ENCODE measurements at regions not wholly inside any gene's neighbourhood (a gene's known extent, or its start where the extent isn't known, plus 50 kb on each side); places are given as distances from the start of the nearest gene placed in this dataset.

GRCh38 chr2:208573569-208573968 is 167.0 kb downstream of the PTH2R start:
- in situ Hi-C loops (cut with MboI; ENCODE audit: low sequenced_read_pairs, unreplicated experiment): no loop called here
- no peak for DNase-seq (ENCODE audit: low spot score)
- TF ChIP-seq, protein P1, sequence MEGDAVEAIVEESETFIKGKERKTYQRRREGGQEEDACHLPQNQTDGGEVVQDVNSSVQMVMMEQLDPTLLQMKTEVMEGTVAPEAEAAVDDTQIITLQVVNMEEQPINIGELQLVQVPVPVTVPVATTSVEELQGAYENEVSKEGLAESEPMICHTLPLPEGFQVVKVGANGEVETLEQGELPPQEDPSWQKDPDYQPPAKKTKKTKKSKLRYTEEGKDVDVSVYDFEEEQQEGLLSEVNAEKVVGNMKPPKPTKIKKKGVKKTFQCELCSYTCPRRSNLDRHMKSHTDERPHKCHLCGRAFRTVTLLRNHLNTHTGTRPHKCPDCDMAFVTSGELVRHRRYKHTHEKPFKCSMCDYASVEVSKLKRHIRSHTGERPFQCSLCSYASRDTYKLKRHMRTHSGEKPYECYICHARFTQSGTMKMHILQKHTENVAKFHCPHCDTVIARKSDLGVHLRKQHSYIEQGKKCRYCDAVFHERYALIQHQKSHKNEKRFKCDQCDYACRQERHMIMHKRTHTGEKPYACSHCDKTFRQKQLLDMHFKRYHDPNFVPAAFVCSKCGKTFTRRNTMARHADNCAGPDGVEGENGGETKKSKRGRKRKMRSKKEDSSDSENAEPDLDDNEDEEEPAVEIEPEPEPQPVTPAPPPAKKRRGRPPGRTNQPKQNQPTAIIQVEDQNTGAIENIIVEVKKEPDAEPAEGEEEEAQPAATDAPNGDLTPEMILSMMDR (IDR thresholded peaks at IDR 0.05; ENCODE audit: borderline replicate concordance, control extremely low read depth, extremely low read depth, insufficient read depth, missing control alignments): no peak

GRCh38 chr2:208579678-208580077 is 173.1 kb downstream of the PTH2R start:
- no peak for DNase-seq (ENCODE audit: low spot score)
- in situ Hi-C loops (cut with MboI; ENCODE audit: low sequenced_read_pairs, unreplicated experiment): no loop called here
- TF ChIP-seq, protein P1 (IDR thresholded peaks at IDR 0.05; ENCODE audit: borderline replicate concordance, control extremely low read depth, extremely low read depth, insufficient read depth, missing control alignments): no peak

DNA sequence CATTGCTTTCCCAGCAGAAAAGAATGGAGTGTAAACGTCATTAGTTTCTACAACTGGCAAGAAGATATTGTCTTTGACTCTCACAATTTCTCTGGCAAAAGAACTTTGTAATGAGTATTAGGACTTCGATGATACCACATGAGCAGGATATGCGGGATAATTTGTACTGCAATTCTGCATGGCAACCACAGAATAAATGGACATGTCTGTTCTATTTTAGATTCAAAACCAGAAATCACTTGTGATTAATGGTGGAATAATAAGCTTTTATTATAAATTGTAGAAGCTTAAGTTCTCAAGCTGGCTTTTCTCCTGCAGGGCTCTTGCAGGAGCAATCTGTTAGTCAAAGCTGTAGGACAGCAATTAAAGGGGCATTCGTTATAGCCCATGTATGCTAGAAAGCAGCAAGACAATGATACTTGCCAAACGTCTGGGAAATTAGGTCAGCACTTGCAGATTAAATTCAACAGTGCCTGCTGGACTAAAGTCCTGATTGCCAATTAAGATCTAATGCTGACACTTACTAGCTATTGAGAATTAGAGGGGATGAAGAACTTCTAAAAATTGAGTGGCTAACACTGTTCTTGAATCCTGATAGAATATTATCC is 177.9 kb downstream of the PTH2R start:
- TF ChIP-seq, protein P1 (IDR thresholded peaks at IDR 0.05; ENCODE audit: borderline replicate concordance, control extremely low read depth, extremely low read depth, insufficient read depth, missing control alignments): no peak
- in situ Hi-C loops (cut with MboI; ENCODE audit: low sequenced_read_pairs, unreplicated experiment): no loop called here
- no peak for DNase-seq (ENCODE audit: low spot score)

GRCh38 chr2:208586516-208586915 is 179.9 kb downstream of the PTH2R start:
- DNase-seq (ENCODE audit: low spot score): no peak
- in situ Hi-C loops (cut with MboI; ENCODE audit: low sequenced_read_pairs, unreplicated experiment): no loop called here

GRCh38 chr2:208594642-208595385 is 188.2 kb downstream of the PTH2R start:
- no peak for DNase-seq (ENCODE audit: low spot score)
- in situ Hi-C loops (cut with MboI; ENCODE audit: low sequenced_read_pairs, unreplicated experiment): no loop called here
- TF ChIP-seq, protein P1 (IDR thresholded peaks at IDR 0.05; ENCODE audit: borderline replicate concordance, control extremely low read depth, extremely low read depth, insufficient read depth, missing control alignments): no peak

More at GRCh38 chr2:208586516-208586915, 179.9 kb downstream of the PTH2R start:
- TF ChIP-seq, protein P1 (IDR thresholded peaks at IDR 0.05; ENCODE audit: borderline replicate concordance, control extremely low read depth, extremely low read depth, insufficient read depth, missing control alignments): no peak

DNA sequence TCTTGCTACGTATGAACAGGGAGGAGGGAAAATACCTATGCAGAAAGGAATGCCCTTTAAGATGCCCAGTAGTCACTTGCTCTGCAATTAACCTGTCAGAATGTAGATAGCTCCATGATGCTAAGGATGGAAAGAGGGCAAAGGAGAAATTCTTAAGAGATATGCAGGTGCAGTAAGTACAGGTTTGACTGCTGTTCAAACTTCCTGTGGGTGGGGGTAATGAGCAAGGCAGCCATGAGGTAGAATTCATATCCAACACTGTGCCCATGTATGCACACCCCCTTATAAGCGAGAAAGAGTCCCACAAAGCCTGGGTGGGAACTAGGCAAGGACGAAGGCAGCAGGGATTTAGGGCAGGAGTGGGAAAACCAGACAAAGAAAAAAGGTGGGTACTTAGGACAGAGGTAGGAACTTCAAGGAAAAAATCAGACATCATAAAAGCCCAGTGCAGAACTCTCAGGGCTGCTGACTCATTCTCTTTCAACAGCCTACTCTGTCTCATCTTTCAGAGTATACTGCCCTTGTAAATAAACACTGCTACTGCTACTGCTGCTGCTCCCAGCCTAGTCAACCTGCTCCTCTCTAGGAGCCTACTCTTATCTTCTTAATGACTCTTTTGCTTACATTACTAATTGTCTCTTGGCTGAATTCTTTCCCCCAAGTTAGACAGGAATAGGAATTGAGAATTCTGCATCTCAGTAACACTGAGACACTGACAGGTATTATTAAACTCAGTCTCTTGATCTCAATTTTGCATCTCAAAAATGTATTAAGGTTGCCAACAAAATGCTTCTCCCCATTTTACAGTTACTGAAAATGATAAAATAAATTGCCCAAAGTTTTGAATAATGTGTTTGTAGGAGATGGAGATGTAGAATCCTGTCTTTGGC is 189.0 kb downstream of the PTH2R start:
- TF ChIP-seq, protein P1 (IDR thresholded peaks at IDR 0.05; ENCODE audit: borderline replicate concordance, control extremely low read depth, extremely low read depth, insufficient read depth, missing control alignments): no peak
- no peak for DNase-seq (ENCODE audit: low spot score)
- in situ Hi-C loops (cut with MboI; ENCODE audit: low sequenced_read_pairs, unreplicated experiment): no loop called here

Data from GM13976 (cell line).